Esophagus muscularis mucosa (tissue), 3 donors: ENCODE measurements at regions not wholly inside any gene's neighbourhood (a gene's known extent, or its start where the extent isn't known, plus 50 kb on each side); places are given as distances from the start of the nearest gene placed in this dataset.

Experiments
- POLR2A ChIP-seq: fragments of 450-650 bp; IDR thresholded peaks from one replicate; pipeline ENCODE4 v1.6.1; 2017; ENCODE audit warnings: antibody characterized with exemption, moderate library complexity, mild to moderate bottlenecking, low read depth
- TF ChIP-seq, protein P1 (sequence below), 3 experiments: fragments of 200-600 bp in 2 of 3; fragments of 450-650 bp in 1 of 3; sonication (generic) in 2 of 3; IDR thresholded peaks; one replicate each; pipeline ENCODE4 v1.5.1; 2017 to 2019; ENCODE audit warnings: antibody characterized with exemption in 3 of 3, mild to moderate bottlenecking in 2 of 3, moderate library complexity in 1 of 3

DNA sequence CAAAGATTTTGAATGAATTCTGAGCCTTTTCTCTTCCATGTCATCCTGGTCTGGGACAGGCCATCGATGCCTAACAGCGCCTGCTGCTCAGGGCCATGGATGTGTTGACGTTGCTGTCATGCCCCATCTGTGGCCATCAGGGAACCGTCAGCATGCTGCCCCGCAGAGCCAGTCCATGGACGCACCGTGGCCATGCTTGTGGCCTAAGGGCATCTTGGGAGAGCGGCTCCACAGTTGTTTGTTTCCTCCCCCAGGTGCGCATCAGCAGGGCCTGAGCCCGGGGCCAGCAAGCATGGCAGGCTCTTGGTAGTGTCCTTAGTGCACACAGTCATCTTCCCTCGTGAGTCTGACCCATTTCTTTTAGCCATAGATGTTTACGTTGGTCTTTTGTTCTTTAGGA, 142.7 kb downstream of the VAPA start:
- TF ChIP-seq, protein P1, sequence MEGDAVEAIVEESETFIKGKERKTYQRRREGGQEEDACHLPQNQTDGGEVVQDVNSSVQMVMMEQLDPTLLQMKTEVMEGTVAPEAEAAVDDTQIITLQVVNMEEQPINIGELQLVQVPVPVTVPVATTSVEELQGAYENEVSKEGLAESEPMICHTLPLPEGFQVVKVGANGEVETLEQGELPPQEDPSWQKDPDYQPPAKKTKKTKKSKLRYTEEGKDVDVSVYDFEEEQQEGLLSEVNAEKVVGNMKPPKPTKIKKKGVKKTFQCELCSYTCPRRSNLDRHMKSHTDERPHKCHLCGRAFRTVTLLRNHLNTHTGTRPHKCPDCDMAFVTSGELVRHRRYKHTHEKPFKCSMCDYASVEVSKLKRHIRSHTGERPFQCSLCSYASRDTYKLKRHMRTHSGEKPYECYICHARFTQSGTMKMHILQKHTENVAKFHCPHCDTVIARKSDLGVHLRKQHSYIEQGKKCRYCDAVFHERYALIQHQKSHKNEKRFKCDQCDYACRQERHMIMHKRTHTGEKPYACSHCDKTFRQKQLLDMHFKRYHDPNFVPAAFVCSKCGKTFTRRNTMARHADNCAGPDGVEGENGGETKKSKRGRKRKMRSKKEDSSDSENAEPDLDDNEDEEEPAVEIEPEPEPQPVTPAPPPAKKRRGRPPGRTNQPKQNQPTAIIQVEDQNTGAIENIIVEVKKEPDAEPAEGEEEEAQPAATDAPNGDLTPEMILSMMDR (IDR thresholded peaks at IDR 0.05), result no peak
- no peak for TF ChIP-seq POLR2A
